MM.1S (cell line): ENCODE measurements at regions not wholly inside any gene's neighbourhood (a gene's known extent, or its start where the extent isn't known, plus 50 kb on each side); places are given as distances from the start of the nearest gene placed in this dataset.

ENCODE experiments used
- DNase-seq: peaks from one replicate; pipeline ENCODE4 v3.0.0-alpha.2; 2015
- H2AFZ ChIP-seq: fragments of 300-600 bp; sonication (generic); 2 replicates; pipeline ENCODE4 v1.6.0; 2016; ENCODE audit warnings: antibody characterized with exemption, low read length
- H3F3A ChIP-seq: fragments of 300-600 bp; sonication (generic); 2 replicates; pipeline ENCODE4 v1.6.1; 2016; ENCODE audit warnings: mild to moderate bottlenecking, antibody characterized with exemption, low read length, moderate library complexity, mixed read lengths; ENCODE audit not compliant: insufficient read depth
- H3K27ac ChIP-seq: fragments of 300-600 bp; sonication (generic); 2 replicates; pipeline ENCODE4 v1.5.1; 2016; ENCODE audit warnings: mild to moderate bottlenecking, low read length
- H3K27me3 ChIP-seq: fragments of 300-600 bp; sonication (generic); replicated peaks from 2 replicates; pipeline ENCODE4 v1.6.0; 2016; ENCODE audit warnings: low read length; ENCODE audit not compliant: insufficient read depth
- H3K36me3 ChIP-seq: fragments of 300-600 bp; sonication (generic); replicated peaks from 2 replicates; pipeline ENCODE4 v1.6.1; 2016; ENCODE audit warnings: mild to moderate bottlenecking, low read length, mixed read lengths; ENCODE audit not compliant: insufficient read depth
- H3K4me1 ChIP-seq: fragments of 300-600 bp; sonication (generic); 2 replicates; pipeline ENCODE4 v1.6.1; 2016; ENCODE audit warnings: low read length, mixed read lengths
- H3K4me2 ChIP-seq: fragments of 300-600 bp; sonication (generic); 2 replicates; pipeline ENCODE4 v1.6.0; 2016; ENCODE audit warnings: low read depth, low read length
- H3K4me3 ChIP-seq: fragments of 300-600 bp; sonication (generic); 2 replicates; pipeline ENCODE4 v1.5.1; 2016; ENCODE audit warnings: low read length, mixed read lengths
- H3K79me2 ChIP-seq: fragments of 300-600 bp; sonication (generic); 2 replicates; pipeline ENCODE4 v1.6.1; 2016; ENCODE audit warnings: mixed run types, low read length, mixed read lengths
- H3K9ac ChIP-seq: fragments of 300-600 bp; sonication (generic); 2 replicates; pipeline ENCODE4 v1.6.1; 2016; ENCODE audit warnings: low read length, mixed read lengths
- H3K9me2 ChIP-seq: fragments of 300-600 bp; sonication (generic); replicated peaks from 2 replicates; pipeline ENCODE4 v1.6.1; 2016; ENCODE audit warnings: mild to moderate bottlenecking, low read length, mixed read lengths; ENCODE audit not compliant: insufficient read depth
- H3K9me3 ChIP-seq: fragments of 300-600 bp; sonication (generic); replicated peaks from 2 replicates; pipeline ENCODE4 v1.6.1; 2016; ENCODE audit warnings: mild to moderate bottlenecking, low read length, mixed read lengths; ENCODE audit not compliant: insufficient read depth
- H4K20me1 ChIP-seq: fragments of 300-600 bp; sonication (generic); 2 replicates; pipeline ENCODE4 v1.6.1; 2016; ENCODE audit warnings: mild to moderate bottlenecking, low read length, moderate library complexity, mixed read lengths; ENCODE audit not compliant: insufficient read depth
- EZH2 ChIP-seq: fragments of 300-600 bp; sonication (generic); optimal IDR thresholded peaks from 2 replicates; pipeline ENCODE3; 2017; ENCODE audit warnings: low read depth, mild to moderate bottlenecking, antibody characterized with exemption, low read length, mixed read lengths
- EZH2phosphoT487 ChIP-seq: fragments of 300-600 bp; sonication (generic); IDR thresholded peaks from 2 replicates; pipeline ENCODE4 v1.6.1; 2018; ENCODE audit warnings: antibody characterized with exemption, low read length
- TF ChIP-seq, protein P1 (sequence below): fragments of 300-600 bp; sonication (generic); IDR thresholded peaks from 2 replicates; pipeline ENCODE4 v1.5.1; 2016; ENCODE audit warnings: antibody characterized with exemption, low read length, mixed read lengths

DNA sequence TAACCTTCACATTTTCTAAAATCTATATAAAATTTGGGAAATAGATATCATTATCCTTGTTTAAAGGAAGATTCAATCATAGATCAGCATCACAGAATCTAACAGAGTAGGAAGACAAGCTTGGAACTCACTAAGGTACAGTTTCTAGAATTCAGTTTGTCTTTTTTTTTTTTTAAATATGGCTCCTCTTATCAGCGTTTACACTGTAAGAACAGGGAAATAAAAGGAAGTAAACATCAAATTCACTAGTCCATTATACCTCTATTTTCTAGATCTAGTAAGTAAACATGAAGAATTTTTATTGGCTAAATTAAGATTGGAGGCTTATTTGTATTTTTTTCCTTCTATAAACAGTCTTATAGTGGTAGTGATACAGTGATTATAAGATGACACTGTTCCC lies 144.9 kb downstream of the LRIG3 start:
- Histone ChIP-seq H3K27ac (no peak overlapping the region), H3K4me1 (no peaks in the 10 kb centered on the region), H4K20me1 (no peaks in the 10 kb centered on the region), H3F3A (no peaks in the 10 kb centered on the region), H3K27me3 (no peaks in the 10 kb centered on the region), H3K9ac (no peak overlapping the region), H2AFZ (no peak overlapping the region), H3K4me3 (no peak overlapping the region), H3K79me2 (no peaks in the 10 kb centered on the region), H3K36me3 (no peaks in the 10 kb centered on the region), H3K9me3 (no peaks in the 10 kb centered on the region), H3K4me2 (no peak overlapping the region), H3K9me2 (no peaks in the 10 kb centered on the region)
- DNase-seq: no peak
- TF ChIP-seq, protein P1, sequence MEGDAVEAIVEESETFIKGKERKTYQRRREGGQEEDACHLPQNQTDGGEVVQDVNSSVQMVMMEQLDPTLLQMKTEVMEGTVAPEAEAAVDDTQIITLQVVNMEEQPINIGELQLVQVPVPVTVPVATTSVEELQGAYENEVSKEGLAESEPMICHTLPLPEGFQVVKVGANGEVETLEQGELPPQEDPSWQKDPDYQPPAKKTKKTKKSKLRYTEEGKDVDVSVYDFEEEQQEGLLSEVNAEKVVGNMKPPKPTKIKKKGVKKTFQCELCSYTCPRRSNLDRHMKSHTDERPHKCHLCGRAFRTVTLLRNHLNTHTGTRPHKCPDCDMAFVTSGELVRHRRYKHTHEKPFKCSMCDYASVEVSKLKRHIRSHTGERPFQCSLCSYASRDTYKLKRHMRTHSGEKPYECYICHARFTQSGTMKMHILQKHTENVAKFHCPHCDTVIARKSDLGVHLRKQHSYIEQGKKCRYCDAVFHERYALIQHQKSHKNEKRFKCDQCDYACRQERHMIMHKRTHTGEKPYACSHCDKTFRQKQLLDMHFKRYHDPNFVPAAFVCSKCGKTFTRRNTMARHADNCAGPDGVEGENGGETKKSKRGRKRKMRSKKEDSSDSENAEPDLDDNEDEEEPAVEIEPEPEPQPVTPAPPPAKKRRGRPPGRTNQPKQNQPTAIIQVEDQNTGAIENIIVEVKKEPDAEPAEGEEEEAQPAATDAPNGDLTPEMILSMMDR: no peak
- TF ChIP-seq EZH2: no peak
- TF ChIP-seq EZH2phosphoT487: no peak

DNA sequence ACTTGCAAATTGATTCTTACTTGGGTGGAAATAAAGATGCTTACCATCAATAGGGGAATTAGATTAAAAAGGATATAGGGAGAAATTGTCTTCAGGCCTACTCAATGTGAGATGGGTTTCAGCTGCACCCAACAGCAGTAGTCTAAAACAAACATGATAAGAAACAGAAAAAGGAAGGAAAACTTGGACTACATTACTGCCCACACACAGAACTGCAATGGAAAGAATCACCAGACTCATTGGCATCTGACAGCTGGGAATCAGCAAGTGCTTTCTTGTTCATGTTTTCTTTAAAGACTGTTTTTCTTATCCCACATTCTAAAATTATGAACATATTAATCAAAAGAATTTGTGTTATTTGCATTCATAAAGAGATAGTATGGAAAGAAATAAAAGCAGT lies 144.2 kb downstream of the LRIG3 start:
- TF ChIP-seq EZH2phosphoT487 (no peak), EZH2 (no peak)
- TF ChIP-seq, protein P1: no peak
- Histone ChIP-seq H3K27me3 (no peaks in the 10 kb centered on the region), H3K79me2 (no peaks in the 10 kb centered on the region), H3K4me1 (no peaks in the 10 kb centered on the region), H3K9ac (no peak overlapping the region), H3F3A (no peaks in the 10 kb centered on the region), H3K27ac (no peak overlapping the region), H3K4me3 (no peak overlapping the region), H3K36me3 (no peaks in the 10 kb centered on the region), H3K9me2 (no peaks in the 10 kb centered on the region), H3K9me3 (no peaks in the 10 kb centered on the region), H2AFZ (no peak overlapping the region), H3K4me2 (no peak overlapping the region), H4K20me1 (no peaks in the 10 kb centered on the region)
- DNase-seq: no peak

DNA sequence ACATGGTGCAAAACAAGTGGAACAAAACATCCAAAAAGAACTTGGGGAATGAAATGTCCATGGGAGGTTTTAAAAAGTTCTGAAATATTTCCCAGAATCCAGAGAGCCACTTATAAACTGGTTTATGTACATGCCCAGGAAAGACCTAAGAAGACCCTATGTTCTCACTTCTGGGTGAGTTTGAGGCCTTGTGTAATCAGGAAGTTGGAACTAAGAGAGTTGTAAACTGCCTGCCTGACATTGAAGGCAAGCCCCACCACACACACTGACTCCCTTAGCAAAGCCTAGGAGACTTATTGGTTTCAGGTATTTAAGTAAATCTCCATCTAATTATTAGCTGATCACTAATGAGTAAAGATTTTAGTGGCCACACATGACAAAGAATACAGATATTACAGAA lies 142.5 kb downstream of the LRIG3 start:
- H3K36me3 ChIP-seq: no peaks in the 10 kb centered on the region
- H3K27me3 ChIP-seq: no peaks in the 10 kb centered on the region
- H3F3A ChIP-seq: no peaks in the 10 kb centered on the region
- H3K4me1 ChIP-seq: no peaks in the 10 kb centered on the region
- no peak overlapping the region for H3K9ac ChIP-seq
- H3K9me3 ChIP-seq: no peaks in the 10 kb centered on the region
- TF ChIP-seq EZH2phosphoT487 (no peak), EZH2 (no peak)
- TF ChIP-seq, protein P1: no peak
- H3K9me2 ChIP-seq: no peaks in the 10 kb centered on the region
- no peaks in the 10 kb centered on the region for H3K79me2 ChIP-seq
- H3K4me3 ChIP-seq: no peak overlapping the region
- no peak overlapping the region for H3K4me2 ChIP-seq
- DNase-seq: no peak
- H4K20me1 ChIP-seq: no peaks in the 10 kb centered on the region
- no peak overlapping the region for H2AFZ ChIP-seq
- no peak overlapping the region for H3K27ac ChIP-seq

DNA sequence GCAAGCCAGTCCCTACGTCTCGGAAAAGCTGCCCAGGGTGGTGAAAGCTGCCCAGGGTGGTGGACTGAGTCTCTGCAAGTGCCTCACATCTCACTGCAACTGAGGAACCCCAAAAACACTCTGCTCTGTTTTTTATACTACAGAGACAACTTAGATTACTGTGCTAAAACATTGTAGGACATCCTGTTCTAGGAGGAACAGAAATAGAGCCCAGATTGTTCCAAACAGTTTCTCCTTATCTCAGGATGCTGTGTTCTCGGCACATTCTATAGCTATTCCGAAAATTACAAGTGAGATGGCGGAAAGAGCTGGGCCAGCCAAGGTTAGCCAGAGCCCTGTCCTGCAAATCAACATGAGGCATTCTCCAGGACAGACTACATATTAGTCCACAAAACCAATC lies 138.7 kb downstream of the LRIG3 start:
- H2AFZ ChIP-seq: no peak overlapping the region
- H3K9me2 ChIP-seq: no peaks in the 10 kb centered on the region
- H3K9me3 ChIP-seq: no peaks in the 10 kb centered on the region
- no peaks in the 10 kb centered on the region for H3K36me3 ChIP-seq
- H4K20me1 ChIP-seq: no peaks in the 10 kb centered on the region
- H3K27me3 ChIP-seq: no peaks in the 10 kb centered on the region
- no peaks in the 10 kb centered on the region for H3F3A ChIP-seq
- H3K4me1 ChIP-seq: no peaks in the 10 kb centered on the region
- no peak for DNase-seq
- no peak overlapping the region for H3K27ac ChIP-seq
- H3K4me3 ChIP-seq: no peak overlapping the region
- H3K4me2 ChIP-seq: no peak overlapping the region
- TF ChIP-seq EZH2phosphoT487: no peak
- no peak for TF ChIP-seq EZH2
- TF ChIP-seq, protein P1: no peak
- H3K9ac ChIP-seq: no peak overlapping the region
- no peaks in the 10 kb centered on the region for H3K79me2 ChIP-seq
